GM12878 (cell line): ENCODE measurements at regions not wholly inside any gene's neighbourhood (a gene's known extent, or its start where the extent isn't known, plus 50 kb on each side); places are given as distances from the start of the nearest gene placed in this dataset.

Experiments
- ATAC-seq: fragments of 200-7000 bp; cut with Tn5 transposase; 3 replicates; pipeline ENCODE4 v1.9.1; 2020; ENCODE audit warnings: mild to moderate bottlenecking, moderate library complexity
- BruUV-seq: library from RNA; stranded (reverse); fragments of 400-500 nt; replicated peaks from 2 replicates; lab custom pipeline; 2021; lab: Mats Ljungman, UMichigan
- CTCF ChIA-PET: fragments of 300-600 bp; sonication (Branson Sonifier 250); formaldehyde crosslinking; extraction: SDS; loops from one replicate; lab custom pipeline; 2021; ENCODE audit warnings: inconsistent platforms; lab: Yijun Ruan, JAX
- POLR2A ChIA-PET: fragments of 350-600 bp; formaldehyde crosslinking; extraction: SDS; loops from one replicate; lab custom pipeline; 2021; ENCODE audit warnings: inconsistent platforms; lab: Charles Lee
- RAD21 ChIA-PET: fragments of 300-600 bp; sonication (Branson Sonifier 250); formaldehyde crosslinking; loops from one replicate; lab custom pipeline; 2023; ENCODE audit warnings: antibody characterized with exemption; ENCODE audit not compliant: unreplicated experiment; lab: Charles Lee
- SMC1A ChIA-PET: fragments of 300-600 bp; sonication (Branson Sonifier 250); formaldehyde crosslinking; loops from one replicate; lab custom pipeline; 2023; ENCODE audit not compliant: unreplicated experiment, uncharacterized antibody; lab: Charles Lee
- DNase-seq: peaks from one replicate; pipeline ENCODE4 v3.0.0-alpha.2; 2011; ENCODE audit warnings: low read depth, low spot score
- FAIRE-seq: peaks from 3 replicates; lab custom pipeline; 2011; peaks lifted over from hg19 to GRCh38; lab: Jason Lieb, UNC
- H2AFZ ChIP-seq: 2 replicates; pipeline ENCODE4 v1.6.0; 2011; ENCODE audit warnings: low read depth, low read length, control low read depth; ENCODE audit not compliant: control insufficient read depth
- H3K27ac ChIP-seq: 2 replicates; pipeline ENCODE4 v1.5.1; 2011; ENCODE audit warnings: control low read depth; ENCODE audit not compliant: control insufficient read depth, insufficient read depth
- H3K27me3 ChIP-seq, 2 experiments: replicated peaks in 1 of 2; 2 replicates each; pipeline versions ENCODE4 v1.6.0 to v1.6.1; 2011; ENCODE audit warnings: low read length in 1 of 2; ENCODE audit not compliant: control insufficient read depth in 2 of 2, insufficient read depth in 2 of 2
- H3K36me3 ChIP-seq, 2 experiments: 2 replicates each; pipeline ENCODE4 v1.5.1; 2011; ENCODE audit warnings: low read length in 1 of 2; ENCODE audit not compliant: control insufficient read depth in 2 of 2, insufficient read depth in 2 of 2
- H3K4me1 ChIP-seq: 2 replicates; pipeline ENCODE4 v1.6.1; 2011; ENCODE audit warnings: mild to moderate bottlenecking, low read length, moderate library complexity, mixed read lengths; ENCODE audit not compliant: control insufficient read depth, insufficient read depth
- H3K4me2 ChIP-seq: 2 replicates; pipeline ENCODE4 v1.6.0; 2011; ENCODE audit warnings: control low read depth; ENCODE audit not compliant: control insufficient read depth, insufficient read depth
- H3K4me3 ChIP-seq: fragments of 200-600 bp; sonication (generic); 2 replicates; pipeline ENCODE4 v1.5.1; 2016
- H3K79me2 ChIP-seq: 2 replicates; pipeline ENCODE4 v1.6.0; 2011; ENCODE audit warnings: low read length; ENCODE audit not compliant: control insufficient read depth, insufficient read depth
- H3K9ac ChIP-seq: 2 replicates; pipeline ENCODE4 v1.8.0; 2011; ENCODE audit warnings: low read length, control low read depth, mixed read lengths; ENCODE audit not compliant: control insufficient read depth, insufficient read depth
- H3K9me3 ChIP-seq: replicated peaks from 3 replicates; pipeline ENCODE4 v1.5.1; 2011; ENCODE audit warnings: mild to moderate bottlenecking, low read length; ENCODE audit not compliant: control insufficient read depth, insufficient read depth
- H4K20me1 ChIP-seq: 2 replicates; pipeline ENCODE4 v1.6.0; 2011; ENCODE audit not compliant: control insufficient read depth, insufficient read depth
- BCL3 ChIP-seq: IDR thresholded peaks from 2 replicates; pipeline ENCODE4 v1.6.1; 2011; ENCODE audit warnings: borderline replicate concordance, low read depth, mild to moderate bottlenecking, moderate library complexity, low read length; ENCODE audit not compliant: insufficient read depth, poor library complexity, severe bottlenecking
- BHLHE40 ChIP-seq, 2 experiments: fragments of 450-650 bp in 1 of 2; IDR thresholded peaks; 2 replicates each; pipeline ENCODE4 v1.6.1; 2011 to 2017; ENCODE audit warnings: low read depth in 2 of 2, borderline replicate concordance in 1 of 2, improper control_type of control experiment in 1 of 2, low read length in 1 of 2, mild to moderate bottlenecking in 1 of 2
- CHD4 ChIP-seq: fragments of 200-600 bp; sonication (generic); IDR thresholded peaks from 2 replicates; pipeline ENCODE4 v1.6.1; 2016; ENCODE audit warnings: mild to moderate bottlenecking
- EED ChIP-seq: sonication (generic); IDR thresholded peaks from 2 replicates; pipeline ENCODE4 v1.6.1; 2016; ENCODE audit warnings: antibody characterized with exemption, low read depth
- HDAC2 ChIP-seq: fragments of 200-600 bp; sonication (generic); IDR thresholded peaks from 2 replicates; pipeline ENCODE4 v1.6.1; 2017
- IKZF2 ChIP-seq, 2 experiments: fragments of 450-650 bp; IDR thresholded peaks; 2 replicates each; pipeline ENCODE4 v1.6.1; 2017; ENCODE audit warnings: mild to moderate bottlenecking in 2 of 2, moderate library complexity in 2 of 2
- LARP7 ChIP-seq: fragments of 450-650 bp; IDR thresholded peaks from 2 replicates; pipeline ENCODE4 v1.6.1; 2017; ENCODE audit warnings: mild to moderate bottlenecking
- MEF2A ChIP-seq: IDR thresholded peaks from 2 replicates; pipeline ENCODE4 v1.6.1; 2011; ENCODE audit warnings: low read depth, mild to moderate bottlenecking, low read length, moderate library complexity; ENCODE audit not compliant: insufficient read depth
- NFYA ChIP-seq: IDR thresholded peaks from 2 replicates; pipeline ENCODE4 v1.6.1; 2011; ENCODE audit warnings: low read depth, mild to moderate bottlenecking, low read length, improper control_type of control experiment, borderline replicate concordance
- NFYB ChIP-seq: IDR thresholded peaks from 2 replicates; pipeline ENCODE4 v1.6.1; 2011; ENCODE audit warnings: low read depth, mild to moderate bottlenecking, low read length, improper control_type of control experiment, moderate library complexity; ENCODE audit not compliant: insufficient read depth
- NR2C2 ChIP-seq: IDR thresholded peaks from 2 replicates; pipeline ENCODE4 v1.6.1; 2011; ENCODE audit warnings: borderline replicate concordance, low read depth; ENCODE audit not compliant: control insufficient read depth, insufficient read length
- PAX8 ChIP-seq: fragments of 450-650 bp; IDR thresholded peaks from 2 replicates; pipeline ENCODE4 v1.6.1; 2017; ENCODE audit warnings: mild to moderate bottlenecking, moderate library complexity
- POLR2AphosphoS2 ChIP-seq: IDR thresholded peaks from 2 replicates; pipeline ENCODE4 v1.6.1; 2011; ENCODE audit warnings: low read depth, mild to moderate bottlenecking, low read length, improper control_type of control experiment, moderate library complexity
- RELB ChIP-seq: fragments of 450-650 bp; IDR thresholded peaks from 2 replicates; pipeline ENCODE4 v1.6.1; 2017; ENCODE audit warnings: low read depth, mild to moderate bottlenecking, moderate library complexity
- SIN3A ChIP-seq: IDR thresholded peaks from 2 replicates; pipeline ENCODE4 v1.6.1; 2012; ENCODE audit warnings: low read depth, low read length, improper control_type of control experiment
- SUPT20H ChIP-seq: IDR thresholded peaks from 2 replicates; pipeline ENCODE4 v1.6.1; 2011; ENCODE audit warnings: low read depth, mild to moderate bottlenecking, low read length, moderate library complexity, borderline replicate concordance; ENCODE audit not compliant: control insufficient read depth
- SUZ12 ChIP-seq: fragments of 200-600 bp; sonication (generic); IDR thresholded peaks from one replicate; pipeline ENCODE4 v1.6.1; 2018; ENCODE audit warnings: antibody characterized with exemption, mild to moderate bottlenecking; ENCODE audit not compliant: unreplicated experiment
- YBX1 ChIP-seq: fragments of 450-650 bp; IDR thresholded peaks from 2 replicates; pipeline ENCODE4 v1.6.1; 2016; ENCODE audit warnings: antibody characterized with exemption
- ZBED1 ChIP-seq: IDR thresholded peaks from 2 replicates; pipeline ENCODE4 v1.6.1; 2016; ENCODE audit warnings: borderline replicate concordance
- WGBS: methylation state at CpG from one replicate; pipeline ENCODE4 v1.1.6; 2016; ENCODE audit warnings: low lambda C conversion rate; ENCODE audit not compliant: insufficient replicate concordance, insufficient coverage; ENCODE audit errors: missing lambda C conversion rate; 5-methylcytosine and 5-hydroxymethylcytosine counted together
- in situ Hi-C: fragments of 300-500 bp; cut with MboI; formaldehyde crosslinking; loops from 9 replicates; pipeline ENCODE4 v1.14.3; 2018; ENCODE audit warnings: mixed read lengths
- intact Hi-C: fragments of 100-400 bp; cut with micrococcal nuclease; formaldehyde crosslinking; loops from one replicate; pipeline ENCODE4 v1.14.2; 2022; ENCODE audit not compliant: unreplicated experiment
- TF ChIP-seq, protein P1 (sequence below): fragments of 450-650 bp; IDR thresholded peaks from 2 replicates; pipeline ENCODE4 v1.6.1; 2017; ENCODE audit warnings: mild to moderate bottlenecking

GRCh38 chr4:3700223-3700622, 66.0 kb upstream of the ADRA2C start:
- Histone ChIP-seq H3K36me3 (no peaks in the 10 kb centered on the region), H3K27me3 (no peaks in the 10 kb centered on the region; a peak in 1 of 4 replicates), H3K4me3 (no peak overlapping the region), H4K20me1 (no peaks in the 10 kb centered on the region), H3K27ac (no peak overlapping the region), H3K9me3 (no peaks in the 10 kb centered on the region; the same call in 2 of the 3 replicates), H3K4me2 (no peak overlapping the region), H2AFZ (no peak overlapping the region)
- RAD21 ChIA-PET, result no interaction called here
- FAIRE-seq, result no peak
- in situ Hi-C loops, result no loop called here
- no peak for ATAC-seq
- BruUV-seq, result no TSS peak
- intact Hi-C loops, result no loop called here
- DNase-seq, result no peak
- WGBS, result 19% methylated on average over 6 of the region's 6 CpGs
- CTCF ChIA-PET, result no interaction called here
- no peak for TF ChIP-seq NR2C2
- no peak for TF ChIP-seq SIN3A
- TF ChIP-seq PAX8, result no peak
- no peak for TF ChIP-seq ZBED1
- TF ChIP-seq MEF2A, result no peak
- TF ChIP-seq CHD4, result no peak
- no peak for TF ChIP-seq YBX1
- TF ChIP-seq RELB, result no peak
- no peak for TF ChIP-seq BCL3
- no peak for TF ChIP-seq NFYA
- TF ChIP-seq HDAC2, result no peak
- TF ChIP-seq NFYB, result no peak
- TF ChIP-seq POLR2AphosphoS2, result no peak
- no peak for TF ChIP-seq SUZ12
- TF ChIP-seq, protein P1, sequence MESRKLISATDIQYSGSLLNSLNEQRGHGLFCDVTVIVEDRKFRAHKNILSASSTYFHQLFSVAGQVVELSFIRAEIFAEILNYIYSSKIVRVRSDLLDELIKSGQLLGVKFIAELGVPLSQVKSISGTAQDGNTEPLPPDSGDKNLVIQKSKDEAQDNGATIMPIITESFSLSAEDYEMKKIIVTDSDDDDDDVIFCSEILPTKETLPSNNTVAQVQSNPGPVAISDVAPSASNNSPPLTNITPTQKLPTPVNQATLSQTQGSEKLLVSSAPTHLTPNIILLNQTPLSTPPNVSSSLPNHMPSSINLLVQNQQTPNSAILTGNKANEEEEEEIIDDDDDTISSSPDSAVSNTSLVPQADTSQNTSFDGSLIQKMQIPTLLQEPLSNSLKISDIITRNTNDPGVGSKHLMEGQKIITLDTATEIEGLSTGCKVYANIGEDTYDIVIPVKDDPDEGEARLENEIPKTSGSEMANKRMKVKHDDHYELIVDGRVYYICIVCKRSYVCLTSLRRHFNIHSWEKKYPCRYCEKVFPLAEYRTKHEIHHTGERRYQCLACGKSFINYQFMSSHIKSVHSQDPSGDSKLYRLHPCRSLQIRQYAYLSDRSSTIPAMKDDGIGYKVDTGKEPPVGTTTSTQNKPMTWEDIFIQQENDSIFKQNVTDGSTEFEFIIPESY, result no peak
- no peak for TF ChIP-seq LARP7
- no peak for TF ChIP-seq SUPT20H
- TF ChIP-seq BHLHE40 (IDR thresholded peaks at IDR 0.05; ENCODE audit: borderline replicate concordance in 1 of 2, low read depth in 2 of 2, low read length in 1 of 2), result no peak
- no peak for TF ChIP-seq IKZF2 (IDR thresholded peaks at IDR 0.05)
- no peak for TF ChIP-seq EED
- TF ChIP-seq, all 136 proteins: peak for 0
- SMC1A ChIA-PET, result no interaction called here
- POLR2A ChIA-PET, result no interaction called here
- Histone ChIP-seq H3K79me2 (no peaks in the 10 kb centered on the region), H3K4me1 (no peaks in the 10 kb centered on the region), H3K9ac (no peak overlapping the region)
